ENCODE measurements at regions not wholly inside any gene's neighbourhood (a gene's known extent, or its start where the extent isn't known, plus 50 kb on each side); places are given as distances from the start of the nearest gene placed in this dataset.

DNA sequence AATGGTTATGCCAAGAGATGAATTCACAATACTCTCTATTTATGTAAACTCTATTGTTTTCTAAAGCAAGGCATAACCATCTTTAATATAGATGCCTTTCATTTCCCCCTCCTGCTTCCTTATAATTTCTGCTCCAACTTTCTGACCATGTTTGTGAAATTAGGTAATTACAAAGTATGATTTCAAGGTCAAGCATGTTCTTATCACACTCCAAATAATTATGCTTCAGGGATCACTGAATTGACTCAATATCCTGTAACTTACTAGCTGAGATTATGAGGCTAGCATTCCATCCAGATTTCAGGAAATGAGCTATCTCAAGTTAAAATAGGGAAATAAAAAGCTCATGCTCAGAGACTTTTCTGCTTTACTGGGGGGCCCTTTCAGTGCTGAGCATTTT lies 655.9 kb upstream of the IGFBP3 start:
- Histone ChIP-seq H3K4me3 (no peak overlapping the region), H3K36me3 (ENCODE audit: low read depth, missing control alignments) (no peaks in the 10 kb centered on the region), H3K9me3 (no peaks in the 10 kb centered on the region), H3K27me3 (no peaks in the 10 kb centered on the region), H3K27ac (no peak overlapping the region), H3K4me1 (no peaks in the 10 kb centered on the region)
- intact Hi-C loops (cut with DNase I; ENCODE audit: low total_unique reads) = no loop called here
- no peak for TF ChIP-seq POLR2A (IDR thresholded peaks at IDR 0.05)
- TF ChIP-seq CTCF (IDR thresholded peaks at IDR 0.05) = no peak
- no peak for DNase-seq

DNA sequence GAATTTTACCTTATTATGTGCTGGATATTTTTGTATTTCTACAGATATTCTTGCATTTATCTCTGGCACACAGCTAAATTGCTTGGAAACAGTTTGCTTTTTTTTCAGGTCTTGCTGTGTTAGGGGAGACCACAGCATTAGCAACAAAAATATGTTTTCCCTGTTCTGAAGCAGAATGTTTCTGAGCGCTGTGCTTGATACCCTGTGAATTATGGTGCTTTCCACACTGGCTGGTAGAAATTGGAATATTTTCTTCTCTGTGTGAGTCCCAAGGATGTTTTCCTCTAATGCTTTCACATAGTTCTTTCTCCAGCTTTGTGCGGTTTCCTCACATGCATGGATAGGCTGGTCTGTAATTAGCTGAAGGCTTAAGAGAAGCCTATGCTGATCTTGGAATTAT lies 651.6 kb upstream of the IGFBP3 start:
- no peak overlapping the region for H3K27ac ChIP-seq
- no peaks in the 10 kb centered on the region for H3K4me1 ChIP-seq
- H3K36me3 ChIP-seq (ENCODE audit: low read depth, missing control alignments) = no peaks in the 10 kb centered on the region
- DNase-seq = no peak
- no peaks in the 10 kb centered on the region for H3K9me3 ChIP-seq
- no peaks in the 10 kb centered on the region for H3K27me3 ChIP-seq
- no peak for TF ChIP-seq POLR2A (IDR thresholded peaks at IDR 0.05)
- TF ChIP-seq CTCF (IDR thresholded peaks at IDR 0.05) = no peak
- intact Hi-C loops (cut with DNase I; ENCODE audit: low total_unique reads) = no loop called here
- 43 to 63% methylated on average over 2 of the region's 2 CpGs for WGBS, 2 donors
- no peak overlapping the region for H3K4me3 ChIP-seq

GRCh38 chr7:46571996-46572395 lies 650.9 kb upstream of the IGFBP3 start:
- no peak for DNase-seq
- intact Hi-C loops (cut with DNase I; ENCODE audit: low total_unique reads) = no loop called here
- WGBS, 2 donors = 90 to 94% methylated on average over 5 of the region's 5 CpGs

GRCh38 chr7:46569133-46569465 lies 648.0 kb upstream of the IGFBP3 start:
- H3K4me3 ChIP-seq = no peak overlapping the region
- intact Hi-C loops (cut with DNase I; ENCODE audit: low total_unique reads) = no loop called here
- 44 to 50% methylated on average over 2 of the region's 2 CpGs for WGBS, 2 donors
- H3K36me3 ChIP-seq (ENCODE audit: low read depth, missing control alignments) = no peaks in the 10 kb centered on the region
- no peaks in the 10 kb centered on the region for H3K27me3 ChIP-seq
- H3K27ac ChIP-seq = no peak overlapping the region
- DNase-seq = no peak
- H3K9me3 ChIP-seq = no peaks in the 10 kb centered on the region
- H3K4me1 ChIP-seq = no peaks in the 10 kb centered on the region
- TF ChIP-seq POLR2A (IDR thresholded peaks at IDR 0.05) (no peak), CTCF (IDR thresholded peaks at IDR 0.05) (no peak)

More at GRCh38 chr7:46571996-46572395, 650.9 kb upstream of the IGFBP3 start:
- Histone ChIP-seq H3K4me3 (no peak overlapping the region), H3K36me3 (ENCODE audit: low read depth, missing control alignments) (no peaks in the 10 kb centered on the region), H3K4me1 (no peaks in the 10 kb centered on the region), H3K27ac (no peak overlapping the region), H3K27me3 (no peaks in the 10 kb centered on the region), H3K9me3 (no peaks in the 10 kb centered on the region)
- TF ChIP-seq POLR2A (IDR thresholded peaks at IDR 0.05) = no peak
- no peak for TF ChIP-seq CTCF (IDR thresholded peaks at IDR 0.05)

- no peak overlapping the region for H3K27ac ChIP-seq
- no peak for DNase-seq
- TF ChIP-seq POLR2A (IDR thresholded peaks at IDR 0.05) (no peak), CTCF (IDR thresholded peaks at IDR 0.05) (no peak)
- H3K9me3 ChIP-seq = no peaks in the 10 kb centered on the region
- no peaks in the 10 kb centered on the region for H3K36me3 ChIP-seq (ENCODE audit: low read depth, missing control alignments)
- no peak overlapping the region for H3K4me3 ChIP-seq
- WGBS, 2 donors = 75 to 76% methylated on average over 11 of the region's 11 CpGs
- no peaks in the 10 kb centered on the region for H3K4me1 ChIP-seq
- no peaks in the 10 kb centered on the region for H3K27me3 ChIP-seq
- intact Hi-C loops (cut with DNase I; ENCODE audit: low total_unique reads) = no loop called here
Measured at GRCh38 chr7:46568420-46569132, 647.5 kb upstream of the IGFBP3 start.
